AG20443 (cell line): ENCODE measurements at regions not wholly inside any gene's neighbourhood (a gene's known extent, or its start where the extent isn't known, plus 50 kb on each side); places are given as distances from the start of the nearest gene placed in this dataset.
"Not testable (repeated sequence)": the region's sequence is repeated elsewhere in the genome, so short reads cannot be mapped to it uniquely, and the experiment has no call there.

ENCODE experiments used
- DNase-seq: peaks from one replicate; pipeline ENCODE4 v3.0.0; 2012; ENCODE audit warnings: low spot score, mixed read lengths

GRCh38 chr10:130934293-130935127 lies 377.0 kb downstream of the TCERG1L start:
- DNase-seq, result no peak

GRCh38 chr10:130935128-130935439 lies 376.4 kb downstream of the TCERG1L start:
- no peak for DNase-seq

- no peak for DNase-seq
Observed at GRCh38 chr10:130935897-130936550, 375.5 kb downstream of the TCERG1L start.

- DNase-seq, result no peak
Observed at GRCh38 chr10:130936851-130937250, 374.7 kb downstream of the TCERG1L start.

GRCh38 chr10:130938051-130938450 lies 373.5 kb downstream of the TCERG1L start:
- no peak for DNase-seq

- not testable (repeated sequence) for DNase-seq
Observed at GRCh38 chr10:130938891-130939290, 372.6 kb downstream of the TCERG1L start.

- DNase-seq, result no peak
Observed at GRCh38 chr10:130941886-130942285, 369.6 kb downstream of the TCERG1L start.

- DNase-seq, result no peak
Observed at GRCh38 chr10:130952086-130952485, 359.4 kb downstream of the TCERG1L start.

GRCh38 chr10:130954326-130954905 lies 357.1 kb downstream of the TCERG1L start:
- DNase-seq, result no peak

GRCh38 chr10:130956251-130956650 lies 355.3 kb downstream of the TCERG1L start:
- no peak for DNase-seq

- DNase-seq, result no peak
Observed at GRCh38 chr10:130957423-130957822, 354.1 kb downstream of the TCERG1L start.

GRCh38 chr10:130958003-130958402 lies 353.5 kb downstream of the TCERG1L start:
- DNase-seq, result no peak

GRCh38 chr10:130958981-130959751 lies 352.4 kb downstream of the TCERG1L start:
- no peak for DNase-seq

- DNase-seq, result no peak
Observed at GRCh38 chr10:130959752-130960195, 351.7 kb downstream of the TCERG1L start.

- no peak for DNase-seq
Observed at GRCh38 chr10:130960531-130960930, 351.0 kb downstream of the TCERG1L start.

GRCh38 chr10:130961506-130962239 lies 349.8 kb downstream of the TCERG1L start:
- no peak for DNase-seq

GRCh38 chr10:130962240-130963051 lies 349.1 kb downstream of the TCERG1L start:
- DNase-seq, result no peak

- DNase-seq, result no peak
Observed at GRCh38 chr10:130963052-130963393, 348.5 kb downstream of the TCERG1L start.

- no peak for DNase-seq
Observed at GRCh38 chr10:130963786-130964522, 347.6 kb downstream of the TCERG1L start.

GRCh38 chr10:130964771-130965170 lies 346.8 kb downstream of the TCERG1L start:
- DNase-seq, result no peak
